ENCODE measurements at regions not wholly inside any gene's neighbourhood (a gene's known extent, or its start where the extent isn't known, plus 50 kb on each side); places are given as distances from the start of the nearest gene placed in this dataset.

DNA sequence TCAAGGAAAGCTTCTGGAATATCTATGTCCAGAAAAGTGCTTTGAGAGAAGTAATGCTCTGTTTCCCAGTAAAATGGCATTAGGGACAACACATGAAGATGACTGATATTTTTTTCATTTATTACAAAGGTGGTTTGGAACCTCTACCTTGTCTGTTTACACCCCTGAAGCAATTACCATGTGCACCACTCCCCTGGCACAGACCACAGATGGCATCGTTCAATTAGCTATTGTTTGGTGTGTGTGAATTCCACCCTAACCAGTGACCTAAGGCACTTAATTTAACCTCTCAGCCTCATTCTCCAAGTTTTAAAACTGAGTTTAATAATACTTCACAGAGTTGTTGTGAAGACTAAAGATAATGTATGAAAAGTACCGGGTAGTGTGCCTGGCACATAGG, 127.6 kb upstream of the BMAL1 start:
- H3K9me3 Mint-ChIP-seq (ENCODE audit: unreplicated experiment) = no peaks in the 10 kb centered on the region
- no peak overlapping the region for H3K4me3 ChIP-seq (ENCODE audit: low read depth, low read length)
- no peaks in the 10 kb centered on the region for H3K36me3 Mint-ChIP-seq (ENCODE audit: insufficient read depth, unreplicated experiment)
- ChIA-PET POLR2A (no interaction called here), CTCF (no interaction called here)
- no peak for DNase-seq
- no peak overlapping the region for H3K4me3 Mint-ChIP-seq (ENCODE audit: unreplicated experiment)
- TF ChIP-seq, protein P1, sequence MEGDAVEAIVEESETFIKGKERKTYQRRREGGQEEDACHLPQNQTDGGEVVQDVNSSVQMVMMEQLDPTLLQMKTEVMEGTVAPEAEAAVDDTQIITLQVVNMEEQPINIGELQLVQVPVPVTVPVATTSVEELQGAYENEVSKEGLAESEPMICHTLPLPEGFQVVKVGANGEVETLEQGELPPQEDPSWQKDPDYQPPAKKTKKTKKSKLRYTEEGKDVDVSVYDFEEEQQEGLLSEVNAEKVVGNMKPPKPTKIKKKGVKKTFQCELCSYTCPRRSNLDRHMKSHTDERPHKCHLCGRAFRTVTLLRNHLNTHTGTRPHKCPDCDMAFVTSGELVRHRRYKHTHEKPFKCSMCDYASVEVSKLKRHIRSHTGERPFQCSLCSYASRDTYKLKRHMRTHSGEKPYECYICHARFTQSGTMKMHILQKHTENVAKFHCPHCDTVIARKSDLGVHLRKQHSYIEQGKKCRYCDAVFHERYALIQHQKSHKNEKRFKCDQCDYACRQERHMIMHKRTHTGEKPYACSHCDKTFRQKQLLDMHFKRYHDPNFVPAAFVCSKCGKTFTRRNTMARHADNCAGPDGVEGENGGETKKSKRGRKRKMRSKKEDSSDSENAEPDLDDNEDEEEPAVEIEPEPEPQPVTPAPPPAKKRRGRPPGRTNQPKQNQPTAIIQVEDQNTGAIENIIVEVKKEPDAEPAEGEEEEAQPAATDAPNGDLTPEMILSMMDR (IDR thresholded peaks at IDR 0.05; ENCODE audit: insufficient read depth in 1 of 2, low read depth in 1 of 2, low read length in 1 of 2, severe bottlenecking in 1 of 2, unreplicated experiment in 1 of 2) = no peak
- H3K36me3 ChIP-seq (ENCODE audit: control insufficient read depth, insufficient read depth, low read length) = no peaks in the 10 kb centered on the region
- intact Hi-C loops (cut with micrococcal nuclease; ENCODE audit: unreplicated experiment) = loop anchor here (5.0 kb wide), 1 partner anchor 133 kb away; no protein-coding TSS in a partner anchor
- H3K27ac Mint-ChIP-seq (ENCODE audit: unreplicated experiment) = no peak overlapping the region
- H3K4me1 ChIP-seq = peaks cover 9% of the 10 kb centered on the region; the same call in 1 of the 2 replicates
- H3K9me3 ChIP-seq = peaks cover 3% of the 10 kb centered on the region; the same call in 1 of the 2 replicates
- H3K27me3 ChIP-seq (replicated peaks; ENCODE audit: control insufficient read depth, insufficient read depth, low read length) = no peaks in the 10 kb centered on the region
- peaks cover 18% of the 10 kb centered on the region for H3K4me1 Mint-ChIP-seq (ENCODE audit: low read depth, unreplicated experiment)
- no peaks in the 10 kb centered on the region for H3K27me3 Mint-ChIP-seq (ENCODE audit: insufficient read depth, unreplicated experiment)
- BruUV-seq (replicated peaks) = no TSS peak

DNA sequence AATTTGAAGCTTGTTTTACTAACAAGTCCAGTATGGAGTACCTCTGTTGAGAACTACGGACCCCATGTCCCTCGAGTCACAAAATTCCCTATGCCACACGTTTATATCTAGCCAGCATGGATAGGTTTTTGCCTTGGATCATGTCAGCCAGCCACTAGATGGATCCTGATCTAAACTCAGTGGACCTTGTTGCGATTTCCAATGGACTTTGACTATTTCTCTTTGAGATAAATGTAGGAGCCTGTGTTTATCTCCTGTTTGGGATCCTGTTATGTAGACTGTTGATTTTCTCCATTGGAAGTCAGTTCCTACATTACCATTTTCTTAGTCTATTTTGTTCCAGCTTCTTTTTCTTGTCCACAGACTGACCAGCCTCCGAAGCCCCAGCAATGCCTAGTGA, 127.1 kb upstream of the BMAL1 start:
- Mint-ChIP-seq H3K4me3 (ENCODE audit: unreplicated experiment) (no peak overlapping the region), H3K27me3 (ENCODE audit: insufficient read depth, unreplicated experiment) (no peaks in the 10 kb centered on the region), H3K36me3 (ENCODE audit: insufficient read depth, unreplicated experiment) (no peaks in the 10 kb centered on the region), H3K9me3 (ENCODE audit: unreplicated experiment) (no peaks in the 10 kb centered on the region), H3K27ac (ENCODE audit: unreplicated experiment) (no peak overlapping the region), H3K4me1 (ENCODE audit: low read depth, unreplicated experiment) (peaks cover 18% of the 10 kb centered on the region)
- intact Hi-C loops (cut with micrococcal nuclease; ENCODE audit: unreplicated experiment) = loop anchor here (5.0 kb wide), 1 partner anchor 133 kb away; no protein-coding TSS in a partner anchor
- Histone ChIP-seq H3K4me1 (peaks cover 9% of the 10 kb centered on the region; the same call in 1 of the 2 replicates), H3K4me3 (ENCODE audit: low read depth, low read length) (no peak overlapping the region), H3K36me3 (ENCODE audit: control insufficient read depth, insufficient read depth, low read length) (no peaks in the 10 kb centered on the region), H3K27me3 (replicated peaks; ENCODE audit: control insufficient read depth, insufficient read depth, low read length) (no peaks in the 10 kb centered on the region), H3K9me3 (peaks cover 3% of the 10 kb centered on the region; the same call in 1 of the 2 replicates)
- POLR2A ChIA-PET = no interaction called here
- BruUV-seq (replicated peaks) = no TSS peak
- no peak for DNase-seq
- TF ChIP-seq, protein P1 (IDR thresholded peaks at IDR 0.05; ENCODE audit: insufficient read depth in 1 of 2, low read depth in 1 of 2, low read length in 1 of 2, severe bottlenecking in 1 of 2, unreplicated experiment in 1 of 2) = no peak
- CTCF ChIA-PET = no interaction called here

DNA sequence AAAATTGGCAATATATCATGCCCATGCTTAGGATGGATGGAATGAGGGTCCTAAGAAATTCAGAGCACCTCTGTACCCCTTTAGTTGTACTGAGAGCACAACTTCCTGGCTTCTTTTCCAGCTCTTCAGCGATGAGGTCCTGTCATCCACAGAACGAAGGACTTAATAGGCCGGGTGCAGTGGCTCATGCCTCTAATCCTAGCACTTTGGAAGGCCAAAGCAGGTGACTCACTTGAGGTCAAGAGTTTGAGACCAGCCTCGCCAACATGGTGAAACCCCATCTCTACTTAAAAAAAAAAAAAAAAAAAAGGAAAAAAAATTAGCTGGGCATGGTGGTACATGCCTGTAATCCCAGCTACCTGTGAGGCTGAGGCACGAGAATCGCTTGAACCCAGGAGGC, 125.3 kb upstream of the BMAL1 start:
- Histone ChIP-seq H3K9me3 (peaks cover 8% of the 10 kb centered on the region; the same call in 1 of the 2 replicates), H3K4me3 (ENCODE audit: low read depth, low read length) (no peak overlapping the region), H3K4me1 (peaks cover 9% of the 10 kb centered on the region; the same call in 1 of the 2 replicates), H3K36me3 (ENCODE audit: control insufficient read depth, insufficient read depth, low read length) (no peaks in the 10 kb centered on the region), H3K27me3 (replicated peaks; ENCODE audit: control insufficient read depth, insufficient read depth, low read length) (no peaks in the 10 kb centered on the region)
- Mint-ChIP-seq H3K27me3 (ENCODE audit: insufficient read depth, unreplicated experiment) (no peaks in the 10 kb centered on the region), H3K36me3 (ENCODE audit: insufficient read depth, unreplicated experiment) (no peaks in the 10 kb centered on the region), H3K4me1 (ENCODE audit: low read depth, unreplicated experiment) (peaks cover 18% of the 10 kb centered on the region), H3K4me3 (ENCODE audit: unreplicated experiment) (no peak overlapping the region), H3K27ac (ENCODE audit: unreplicated experiment) (no peak overlapping the region), H3K9me3 (ENCODE audit: unreplicated experiment) (peaks cover 4% of the 10 kb centered on the region)
- POLR2A ChIA-PET = no interaction called here
- intact Hi-C loops (cut with micrococcal nuclease; ENCODE audit: unreplicated experiment) = loop anchor here (1.0 to 5.0 kb wide), 3 partner anchors 37 to 188 kb away; no protein-coding TSS in a partner anchor
- BruUV-seq (replicated peaks) = no TSS peak
- DNase-seq = no peak
- CTCF ChIA-PET = interaction anchor here (0.7 to 0.9 kb wide), 2 partner anchors 11 to 39 kb away, joined by 3 to 4 read pairs; no protein-coding TSS in a partner anchor
- TF ChIP-seq, protein P1 (IDR thresholded peaks at IDR 0.05; ENCODE audit: insufficient read depth in 1 of 2, low read depth in 1 of 2, low read length in 1 of 2, severe bottlenecking in 1 of 2, unreplicated experiment in 1 of 2) = no peak
